ENCODE measurements at regions not wholly inside any gene's neighbourhood (a gene's known extent, or its start where the extent isn't known, plus 50 kb on each side); places are given as distances from the start of the nearest gene placed in this dataset.

DNA sequence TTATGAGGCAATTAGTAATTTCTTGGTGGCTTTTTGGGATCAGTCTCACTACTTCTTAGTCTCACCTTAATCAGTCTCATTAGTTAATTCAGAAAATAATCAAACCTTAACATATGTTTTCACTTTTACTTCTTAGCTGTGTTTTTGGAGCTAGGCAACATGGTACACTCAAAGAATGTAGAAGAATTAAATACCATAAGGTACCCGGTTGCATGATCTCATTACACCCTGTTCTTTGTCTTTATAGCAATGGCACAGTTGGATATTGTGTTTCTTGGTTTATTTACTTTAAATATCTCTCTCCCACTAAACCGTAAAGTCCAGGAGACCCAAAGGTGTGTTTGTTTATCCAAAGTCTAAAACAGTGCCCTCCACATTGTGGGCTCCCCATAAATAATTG, 132.3 kb downstream of the TNFSF18 start:
- CTCF ChIA-PET: no interaction called here

DNA sequence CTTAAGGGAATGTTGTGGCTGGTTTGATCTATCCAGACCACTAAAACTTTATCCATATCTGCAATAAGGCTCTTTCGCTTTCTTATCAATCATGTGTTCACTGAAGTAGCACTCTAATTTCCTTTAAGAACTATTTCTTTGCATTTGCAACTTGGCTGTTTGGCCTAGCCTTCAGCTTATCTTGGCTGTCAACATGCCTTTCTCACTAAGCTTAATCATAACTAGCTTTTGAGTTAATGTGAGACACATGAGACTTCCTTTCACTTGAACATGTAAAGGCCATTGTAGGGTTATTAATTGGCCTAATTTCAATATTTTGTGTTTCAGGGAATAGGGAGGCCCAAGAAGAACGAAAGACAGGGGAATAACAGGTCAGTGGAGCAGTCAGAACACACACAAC, 124.7 kb downstream of the TNFSF18 start:
- CTCF ChIA-PET: no interaction called here

More for the DNA sequence above, 132.3 kb downstream of the TNFSF18 start:
- TF ChIP-seq FOXA1 (IDR thresholded peaks at IDR 0.05) (no peak), ARNT (IDR thresholded peaks at IDR 0.05) (no peak), SUZ12 (IDR thresholded peaks at IDR 0.05) (no peak), SP1 (IDR thresholded peaks at IDR 0.05) (no peak), LEF1 (IDR thresholded peaks at IDR 0.05; ENCODE audit: borderline replicate concordance) (no peak), ELF4 (IDR thresholded peaks at IDR 0.05) (no peak), ZNF384 (IDR thresholded peaks at IDR 0.05) (no peak), TARDBP (IDR thresholded peaks at IDR 0.05) (no peak), NFRKB (IDR thresholded peaks at IDR 0.05) (no peak), FOXK2 (IDR thresholded peaks at IDR 0.05) (no peak), HDGF (IDR thresholded peaks at IDR 0.05; ENCODE audit: borderline replicate concordance) (no peak), BHLHE40 (IDR thresholded peaks at IDR 0.05; ENCODE audit: borderline replicate concordance) (no peak), L3MBTL2 (conservative IDR thresholded peaks at IDR 0.05) (no peak), FOXM1 (IDR thresholded peaks at IDR 0.05; ENCODE audit: borderline replicate concordance) (no peak)
- TF ChIP-seq, protein P1, sequence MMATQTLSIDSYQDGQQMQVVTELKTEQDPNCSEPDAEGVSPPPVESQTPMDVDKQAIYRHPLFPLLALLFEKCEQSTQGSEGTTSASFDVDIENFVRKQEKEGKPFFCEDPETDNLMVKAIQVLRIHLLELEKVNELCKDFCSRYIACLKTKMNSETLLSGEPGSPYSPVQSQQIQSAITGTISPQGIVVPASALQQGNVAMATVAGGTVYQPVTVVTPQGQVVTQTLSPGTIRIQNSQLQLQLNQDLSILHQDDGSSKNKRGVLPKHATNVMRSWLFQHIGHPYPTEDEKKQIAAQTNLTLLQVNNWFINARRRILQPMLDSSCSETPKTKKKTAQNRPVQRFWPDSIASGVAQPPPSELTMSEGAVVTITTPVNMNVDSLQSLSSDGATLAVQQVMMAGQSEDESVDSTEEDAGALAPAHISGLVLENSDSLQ (IDR thresholded peaks at IDR 0.05): no peak
- POLR2A ChIA-PET: no interaction called here
- DNase-seq (ENCODE audit: extremely low spot score): no peak

DNA sequence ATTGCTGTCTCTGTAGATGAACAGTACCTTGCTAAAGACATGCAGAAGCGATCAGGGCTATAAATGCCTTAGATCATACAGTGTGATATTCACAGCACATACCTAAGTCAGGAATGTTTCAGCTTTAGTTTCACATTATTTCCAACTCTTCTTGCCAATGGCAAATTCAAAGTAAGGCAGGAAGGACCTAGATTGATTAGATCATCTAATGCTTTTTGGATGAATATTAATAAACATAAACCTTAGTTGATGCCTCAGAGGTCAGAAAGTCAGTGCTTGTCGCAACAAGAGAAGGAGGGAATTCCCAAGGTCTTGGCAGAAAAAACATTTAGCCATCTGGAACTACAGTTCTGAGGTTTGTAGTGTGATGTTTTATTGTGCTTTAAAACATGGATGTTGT, 122.3 kb downstream of the TNFSF18 start:
- POLR2A ChIA-PET: no interaction called here

More for the DNA sequence above, 124.7 kb downstream of the TNFSF18 start:
- POLR2A ChIA-PET: no interaction called here
- TF ChIP-seq ARNT (IDR thresholded peaks at IDR 0.05) (no peak), FOXM1 (IDR thresholded peaks at IDR 0.05; ENCODE audit: borderline replicate concordance) (no peak), ELF4 (IDR thresholded peaks at IDR 0.05) (no peak), LEF1 (IDR thresholded peaks at IDR 0.05; ENCODE audit: borderline replicate concordance) (no peak), TARDBP (IDR thresholded peaks at IDR 0.05) (no peak), FOXA1 (IDR thresholded peaks at IDR 0.05) (no peak), FOXK2 (IDR thresholded peaks at IDR 0.05) (no peak), SUZ12 (IDR thresholded peaks at IDR 0.05) (no peak), BHLHE40 (IDR thresholded peaks at IDR 0.05; ENCODE audit: borderline replicate concordance) (no peak), NFRKB (IDR thresholded peaks at IDR 0.05) (no peak), CTBP1 (IDR thresholded peaks at IDR 0.05; ENCODE audit: borderline replicate concordance) (no peak), ZNF384 (IDR thresholded peaks at IDR 0.05) (no peak), SP1 (IDR thresholded peaks at IDR 0.05) (no peak)
- TF ChIP-seq, protein P1 (IDR thresholded peaks at IDR 0.05): no peak
- DNase-seq (ENCODE audit: extremely low spot score): no peak

DNA sequence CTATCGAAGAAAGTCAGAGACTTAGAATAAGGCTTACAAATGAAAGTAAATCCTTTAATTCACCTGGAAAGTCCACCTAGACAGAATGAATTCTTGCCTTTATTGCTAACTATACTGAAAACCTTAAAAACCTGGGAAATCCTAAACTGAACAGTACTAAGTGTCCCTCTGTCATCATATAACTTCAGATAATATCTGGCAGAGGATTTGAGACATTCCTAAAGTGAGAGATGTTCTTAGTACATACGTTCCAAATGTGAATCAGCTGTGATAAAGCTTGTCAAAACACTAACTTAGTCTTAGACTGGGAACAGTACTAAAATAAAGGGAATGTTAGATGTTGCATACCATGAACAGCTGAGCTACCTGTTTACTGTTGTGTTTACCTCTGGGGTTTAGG, 121.7 kb downstream of the TNFSF18 start:
- POLR2A ChIA-PET: no interaction called here
- no peak for TF ChIP-seq SP1 (IDR thresholded peaks at IDR 0.05)
- no peak for TF ChIP-seq ARNT (IDR thresholded peaks at IDR 0.05)
- TF ChIP-seq ELF4 (IDR thresholded peaks at IDR 0.05): no peak
- no peak for TF ChIP-seq L3MBTL2 (conservative IDR thresholded peaks at IDR 0.05)
- no peak for TF ChIP-seq FOXM1 (IDR thresholded peaks at IDR 0.05; ENCODE audit: borderline replicate concordance)
- no peak for TF ChIP-seq CTBP1 (IDR thresholded peaks at IDR 0.05; ENCODE audit: borderline replicate concordance)
- no peak for TF ChIP-seq TARDBP (IDR thresholded peaks at IDR 0.05)
- no peak for TF ChIP-seq NFRKB (IDR thresholded peaks at IDR 0.05)
- TF ChIP-seq ZNF384 (IDR thresholded peaks at IDR 0.05): no peak
- no peak for TF ChIP-seq SUZ12 (IDR thresholded peaks at IDR 0.05)
- TF ChIP-seq HDGF (IDR thresholded peaks at IDR 0.05; ENCODE audit: borderline replicate concordance): no peak
- TF ChIP-seq LEF1 (IDR thresholded peaks at IDR 0.05; ENCODE audit: borderline replicate concordance): no peak
- no peak for TF ChIP-seq BHLHE40 (IDR thresholded peaks at IDR 0.05; ENCODE audit: borderline replicate concordance)
- TF ChIP-seq, protein P1 (IDR thresholded peaks at IDR 0.05): no peak
- no peak for TF ChIP-seq FOXA1 (IDR thresholded peaks at IDR 0.05)
- no peak for TF ChIP-seq FOXK2 (IDR thresholded peaks at IDR 0.05)
- CTCF ChIA-PET: no interaction called here
- no peak for DNase-seq (ENCODE audit: extremely low spot score)

More for the DNA sequence above, 122.3 kb downstream of the TNFSF18 start:
- no peak for DNase-seq (ENCODE audit: extremely low spot score)
- TF ChIP-seq SUZ12 (IDR thresholded peaks at IDR 0.05) (no peak), CTBP1 (IDR thresholded peaks at IDR 0.05; ENCODE audit: borderline replicate concordance) (no peak), L3MBTL2 (conservative IDR thresholded peaks at IDR 0.05) (no peak), FOXA1 (IDR thresholded peaks at IDR 0.05) (no peak)
- CTCF ChIA-PET: no interaction called here

DNA sequence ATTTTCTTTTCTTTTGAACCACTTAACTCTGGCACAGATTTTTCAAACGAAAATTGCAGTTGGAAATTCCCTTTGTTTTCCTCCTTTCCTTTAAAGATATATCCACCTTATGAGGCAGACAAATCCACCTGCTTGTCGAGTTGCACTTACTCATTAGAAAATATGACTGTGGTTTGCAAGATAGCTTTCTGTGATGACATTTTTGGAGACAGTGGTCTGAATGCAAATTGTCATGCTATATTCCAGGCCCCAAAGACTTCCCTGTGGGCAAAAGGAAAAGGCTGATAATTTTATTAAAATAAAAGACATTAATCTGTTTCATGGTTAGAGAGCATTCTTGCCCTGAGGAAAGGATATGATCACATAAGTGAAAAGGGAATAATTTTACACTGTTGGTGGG, 120.6 kb downstream of the TNFSF18 start:
- ChIA-PET CTCF (no interaction called here), POLR2A (no interaction called here)
- DNase-seq (ENCODE audit: extremely low spot score): no peak
- TF ChIP-seq NFRKB (IDR thresholded peaks at IDR 0.05): no peak
- TF ChIP-seq FOXA1 (IDR thresholded peaks at IDR 0.05): no peak
- TF ChIP-seq ARNT (IDR thresholded peaks at IDR 0.05): no peak
- no peak for TF ChIP-seq FOXM1 (IDR thresholded peaks at IDR 0.05; ENCODE audit: borderline replicate concordance)
- no peak for TF ChIP-seq CTBP1 (IDR thresholded peaks at IDR 0.05; ENCODE audit: borderline replicate concordance)
- TF ChIP-seq BHLHE40 (IDR thresholded peaks at IDR 0.05; ENCODE audit: borderline replicate concordance): no peak
- TF ChIP-seq, protein P1 (IDR thresholded peaks at IDR 0.05): no peak
- no peak for TF ChIP-seq ZNF384 (IDR thresholded peaks at IDR 0.05)
- TF ChIP-seq TARDBP (IDR thresholded peaks at IDR 0.05): no peak
- TF ChIP-seq LEF1 (IDR thresholded peaks at IDR 0.05; ENCODE audit: borderline replicate concordance): no peak
- no peak for TF ChIP-seq SP1 (IDR thresholded peaks at IDR 0.05)
- TF ChIP-seq FOXK2 (IDR thresholded peaks at IDR 0.05): no peak
- TF ChIP-seq L3MBTL2 (conservative IDR thresholded peaks at IDR 0.05): no peak
- no peak for TF ChIP-seq ELF4 (IDR thresholded peaks at IDR 0.05)
- TF ChIP-seq SUZ12 (IDR thresholded peaks at IDR 0.05): no peak

All from HEK293T (cell line).